GM21786 (cell line): ENCODE measurements at regions not wholly inside any gene's neighbourhood (a gene's known extent, or its start where the extent isn't known, plus 50 kb on each side); places are given as distances from the start of the nearest gene placed in this dataset.
A peak's percentile ranks its signal among the peaks of the same experiment; 100 is the strongest.

Experiments used
- ATAC-seq: cut with Tn5 transposase; IDR thresholded peaks from one replicate; pipeline ENCODE4 v1.9.1; 2021; ENCODE audit not compliant: unreplicated experiment

- ATAC-seq: no peak
Observed at GRCh38 chr15:35166730-35167359, 81.8 kb upstream of the NANOGP8 start.

- no peak for ATAC-seq
Observed at GRCh38 chr15:35161694-35162093, 76.6 kb upstream of the NANOGP8 start.

GRCh38 chr15:35159170-35159569 is 74.1 kb upstream of the NANOGP8 start:
- no peak for ATAC-seq

GRCh38 chr15:35151782-35152181 is 66.7 kb upstream of the NANOGP8 start:
- no peak for ATAC-seq

GRCh38 chr15:35151381-35151780 is 66.3 kb upstream of the NANOGP8 start:
- ATAC-seq: no peak

GRCh38 chr15:35150361-35150760 is 65.3 kb upstream of the NANOGP8 start:
- no peak for ATAC-seq

GRCh38 chr15:35145336-35145735 is 60.2 kb upstream of the NANOGP8 start:
- ATAC-seq: no peak

GRCh38 chr15:35142578-35142977 is 57.5 kb upstream of the NANOGP8 start:
- no peak for ATAC-seq

- ATAC-seq: no peak
Observed at GRCh38 chr15:35141743-35142471, 56.8 kb upstream of the NANOGP8 start.

GRCh38 chr15:35139822-35140221 is 54.7 kb upstream of the NANOGP8 start:
- ATAC-seq: no peak

GRCh38 chr15:35137190-35137574 is 52.1 kb upstream of the NANOGP8 start:
- ATAC-seq: no peak

- ATAC-seq: peak; percentile 98
Observed at GRCh38 chr15:35136321-35137189, 51.5 kb upstream of the NANOGP8 start.
